ENCODE measurements at regions not wholly inside any gene's neighbourhood (a gene's known extent, or its start where the extent isn't known, plus 50 kb on each side); places are given as distances from the start of the nearest gene placed in this dataset.

GRCh38 chr7:156175003-156175402, 362.7 kb upstream of the SHH start:
- Histone ChIP-seq H3K4me2 (ENCODE audit: low read length) (no peak overlapping the region), H3K4me3 (ENCODE audit: low read length) (no peak overlapping the region), H3K9me3 (ENCODE audit: control insufficient read depth, insufficient read depth, low read length) (no peaks in the 10 kb centered on the region), H3K27me3 (ENCODE audit: control insufficient read depth, low read length) (no peaks in the 10 kb centered on the region), H4K20me1 (ENCODE audit: control insufficient read depth, insufficient read depth, low read depth, low read length) (no peaks in the 10 kb centered on the region), H3K27ac (ENCODE audit: low read depth, low read length) (no peak overlapping the region), H3K79me2 (ENCODE audit: control insufficient read depth, low read length) (no peaks in the 10 kb centered on the region), H3F3A (ENCODE audit: control insufficient read depth, insufficient read depth) (no peaks in the 10 kb centered on the region), H3K36me3 (ENCODE audit: control insufficient read depth, low read length) (no peaks in the 10 kb centered on the region), H3K4me1 (ENCODE audit: control insufficient read depth, low read length) (no peaks in the 10 kb centered on the region), H3K9me2 (replicated peaks; ENCODE audit: control insufficient read depth, low read length) (no peaks in the 10 kb centered on the region)
- TF ChIP-seq EZH2phosphoT487 (IDR thresholded peaks at IDR 0.05; ENCODE audit: borderline replicate concordance, low read length), result no peak

GRCh38 chr7:156174428-156174827, 362.2 kb upstream of the SHH start:
- Histone ChIP-seq H3K79me2 (ENCODE audit: control insufficient read depth, low read length) (no peaks in the 10 kb centered on the region), H3K4me3 (ENCODE audit: low read length) (no peak overlapping the region), H4K20me1 (ENCODE audit: control insufficient read depth, insufficient read depth, low read depth, low read length) (no peaks in the 10 kb centered on the region), H3K4me1 (ENCODE audit: control insufficient read depth, low read length) (no peaks in the 10 kb centered on the region), H3F3A (ENCODE audit: control insufficient read depth, insufficient read depth) (no peaks in the 10 kb centered on the region), H3K9me2 (replicated peaks; ENCODE audit: control insufficient read depth, low read length) (no peaks in the 10 kb centered on the region), H3K4me2 (ENCODE audit: low read length) (no peak overlapping the region), H3K36me3 (ENCODE audit: control insufficient read depth, low read length) (no peaks in the 10 kb centered on the region), H3K9me3 (ENCODE audit: control insufficient read depth, insufficient read depth, low read length) (no peaks in the 10 kb centered on the region), H3K27ac (ENCODE audit: low read depth, low read length) (no peak overlapping the region), H3K27me3 (ENCODE audit: control insufficient read depth, low read length) (no peaks in the 10 kb centered on the region)
- no peak for TF ChIP-seq CTCF (IDR thresholded peaks at IDR 0.05; ENCODE audit: low read depth, low read length, poor library complexity, severe bottlenecking)
- no peak for TF ChIP-seq EZH2phosphoT487 (IDR thresholded peaks at IDR 0.05; ENCODE audit: borderline replicate concordance, low read length)

- Histone ChIP-seq H3K27me3 (ENCODE audit: control insufficient read depth, low read length) (no peaks in the 10 kb centered on the region), H3K79me2 (ENCODE audit: control insufficient read depth, low read length) (no peaks in the 10 kb centered on the region), H3K9me3 (ENCODE audit: control insufficient read depth, insufficient read depth, low read length) (no peaks in the 10 kb centered on the region), H3F3A (ENCODE audit: control insufficient read depth, insufficient read depth) (no peaks in the 10 kb centered on the region), H3K4me3 (ENCODE audit: low read length) (no peak overlapping the region), H3K4me1 (ENCODE audit: control insufficient read depth, low read length) (no peaks in the 10 kb centered on the region), H3K27ac (ENCODE audit: low read depth, low read length) (no peak overlapping the region), H4K20me1 (ENCODE audit: control insufficient read depth, insufficient read depth, low read depth, low read length) (no peaks in the 10 kb centered on the region), H3K4me2 (ENCODE audit: low read length) (no peak overlapping the region), H3K36me3 (ENCODE audit: control insufficient read depth, low read length) (no peaks in the 10 kb centered on the region), H3K9me2 (replicated peaks; ENCODE audit: control insufficient read depth, low read length) (no peaks in the 10 kb centered on the region)
- no peak for TF ChIP-seq EZH2phosphoT487 (IDR thresholded peaks at IDR 0.05; ENCODE audit: borderline replicate concordance, low read length)
These were observed 361.6 kb upstream of the SHH start for GRCh38 chr7:156173748-156174353.

- no peaks in the 10 kb centered on the region for H3K36me3 ChIP-seq (ENCODE audit: control insufficient read depth, low read length)
- TF ChIP-seq CTCF (IDR thresholded peaks at IDR 0.05; ENCODE audit: low read depth, low read length, poor library complexity, severe bottlenecking) (no peak), EZH2phosphoT487 (IDR thresholded peaks at IDR 0.05; ENCODE audit: borderline replicate concordance, low read length) (no peak)
- H3K27ac ChIP-seq (ENCODE audit: low read depth, low read length), result no peak overlapping the region
- H3K4me1 ChIP-seq (ENCODE audit: control insufficient read depth, low read length), result no peaks in the 10 kb centered on the region
- no peak overlapping the region for H3K4me2 ChIP-seq (ENCODE audit: low read length)
- no peaks in the 10 kb centered on the region for H3K9me2 ChIP-seq (replicated peaks; ENCODE audit: control insufficient read depth, low read length)
- no peaks in the 10 kb centered on the region for H3K79me2 ChIP-seq (ENCODE audit: control insufficient read depth, low read length)
- H4K20me1 ChIP-seq (ENCODE audit: control insufficient read depth, insufficient read depth, low read depth, low read length), result no peaks in the 10 kb centered on the region
- H3K9me3 ChIP-seq (ENCODE audit: control insufficient read depth, insufficient read depth, low read length), result no peaks in the 10 kb centered on the region
- no peaks in the 10 kb centered on the region for H3F3A ChIP-seq (ENCODE audit: control insufficient read depth, insufficient read depth)
- H3K4me3 ChIP-seq (ENCODE audit: low read length), result no peak overlapping the region
- no peaks in the 10 kb centered on the region for H3K27me3 ChIP-seq (ENCODE audit: control insufficient read depth, low read length)
These were observed 361.1 kb upstream of the SHH start for GRCh38 chr7:156173346-156173745.

Measured in DOHH2 (cell line).